Neural cell (in vitro differentiated cells): ENCODE measurements at regions not wholly inside any gene's neighbourhood (a gene's known extent, or its start where the extent isn't known, plus 50 kb on each side); places are given as distances from the start of the nearest gene placed in this dataset.

ENCODE experiments used
- H2AFZ ChIP-seq: fragments of 200-600, 300-800 bp; sonication (generic), shearing (Covaris generic); 2 replicates; pipeline ENCODE4 v1.6.0; 2014; ENCODE audit warnings: low read depth, mild to moderate bottlenecking, antibody characterized with exemption, low read length, moderate library complexity
- H3F3A ChIP-seq: fragments of 200-600 bp; shearing (Covaris generic); 2 replicates; pipeline ENCODE4 v1.6.1; 2016; ENCODE audit warnings: mild to moderate bottlenecking, moderate library complexity, mixed read lengths, antibody characterized with exemption, low read length; ENCODE audit not compliant: insufficient read depth, poor library complexity, severe bottlenecking
- H3K27ac ChIP-seq: fragments of 200-600, 300-800 bp; sonication (generic), shearing (Covaris generic); 2 replicates; pipeline ENCODE4 v1.5.1; 2014; ENCODE audit warnings: mild to moderate bottlenecking, low read length, moderate library complexity
- H3K27me3 ChIP-seq: fragments of 300-800, 200-600 bp; sonication (generic), shearing (Covaris generic); 2 replicates; pipeline ENCODE4 v1.6.0; 2014; ENCODE audit warnings: mild to moderate bottlenecking, low read depth, low read length, moderate library complexity; ENCODE audit not compliant: insufficient read depth
- H3K36me3 ChIP-seq: fragments of 300-800, 200-600 bp; sonication (generic), shearing (Covaris generic); 2 replicates; pipeline ENCODE4 v1.5.1; 2014; ENCODE audit warnings: mild to moderate bottlenecking, antibody characterized with exemption, low read length, moderate library complexity; ENCODE audit not compliant: insufficient read depth
- H3K4me2 ChIP-seq: fragments of 300-800, 200-600 bp; sonication (generic), shearing (Covaris generic); 2 replicates; pipeline ENCODE4 v1.6.0; 2014; ENCODE audit warnings: mild to moderate bottlenecking, low read length
- H3K4me3 ChIP-seq: fragments of 300-800, 200-600 bp; sonication (generic), shearing (Covaris generic); 2 replicates; pipeline ENCODE4 v1.5.1; 2014; ENCODE audit warnings: mild to moderate bottlenecking, low read length, moderate library complexity
- H3K79me2 ChIP-seq: fragments of 200-600 bp; shearing (Covaris generic); replicated peaks from 2 replicates; pipeline ENCODE4 v1.6.0; 2014; ENCODE audit warnings: mild to moderate bottlenecking, low read length, moderate library complexity; ENCODE audit not compliant: insufficient read depth
- H3K9ac ChIP-seq: fragments of 300-800, 200-600 bp; sonication (generic), shearing (Covaris generic); 2 replicates; pipeline ENCODE4 v1.6.1; 2016; ENCODE audit warnings: mild to moderate bottlenecking, low read length, mixed read lengths
- H3K9me2 ChIP-seq: fragments of 200-600 bp; shearing (Covaris generic); 2 replicates; pipeline ENCODE4 v1.6.1; 2016; ENCODE audit warnings: mild to moderate bottlenecking, low read length, mixed read lengths; ENCODE audit not compliant: insufficient read depth
- H3K9me3 ChIP-seq: fragments of 200-600, 300-800 bp; sonication (generic), shearing (Covaris generic); 2 replicates; pipeline ENCODE4 v1.6.1; 2016; ENCODE audit warnings: mild to moderate bottlenecking, mixed run types, low read length, moderate library complexity, mixed read lengths
- H4K20me1 ChIP-seq: fragments of 200-600 bp; shearing (Covaris generic); 2 replicates; pipeline ENCODE4 v1.6.1; 2016; ENCODE audit warnings: mild to moderate bottlenecking, mixed run types; ENCODE audit not compliant: insufficient read depth
- CTCF ChIP-seq: fragments of 450-650 bp; IDR thresholded peaks from 2 replicates; pipeline ENCODE4 v1.5.1; 2014; ENCODE audit warnings: antibody characterized with exemption, mild to moderate bottlenecking, moderate library complexity; ENCODE audit not compliant: poor library complexity, severe bottlenecking
- EP300 ChIP-seq: fragments of 450-650 bp; conservative IDR thresholded peaks from 2 replicates; pipeline ENCODE4 v1.6.1; 2014; ENCODE audit warnings: antibody characterized with exemption, mild to moderate bottlenecking, moderate library complexity; ENCODE audit not compliant: poor library complexity, severe bottlenecking
- EZH2 ChIP-seq: fragments of 200-600, 300-800 bp; shearing (Covaris generic), sonication (generic); IDR thresholded peaks from 2 replicates; pipeline ENCODE4 v1.6.1; 2014; ENCODE audit warnings: antibody characterized with exemption, low read length, borderline replicate concordance, mild to moderate bottlenecking; ENCODE audit not compliant: insufficient read depth, poor library complexity, severe bottlenecking
- MXI1 ChIP-seq: fragments of 450-650 bp; conservative IDR thresholded peaks from 2 replicates; pipeline ENCODE4 v1.6.1; 2014; ENCODE audit warnings: antibody characterized with exemption, mild to moderate bottlenecking; ENCODE audit not compliant: poor library complexity, severe bottlenecking
- POLR2AphosphoS5 ChIP-seq: IDR thresholded peaks from 2 replicates; pipeline ENCODE4 v1.6.1; 2012
- RAD21 ChIP-seq: fragments of 450-650 bp; conservative IDR thresholded peaks from 2 replicates; pipeline ENCODE4 v1.6.1; 2014; ENCODE audit warnings: antibody characterized with exemption, mild to moderate bottlenecking, moderate library complexity
- REST ChIP-seq: IDR thresholded peaks from 2 replicates; pipeline ENCODE4 v1.6.1; 2012; ENCODE audit warnings: borderline replicate concordance
- SMC3 ChIP-seq: fragments of 450-650 bp; conservative IDR thresholded peaks from 2 replicates; pipeline ENCODE4 v1.6.1; 2014; ENCODE audit warnings: antibody characterized with exemption, mild to moderate bottlenecking, moderate library complexity; ENCODE audit not compliant: poor library complexity
- TAF1 ChIP-seq: IDR thresholded peaks from 2 replicates; pipeline ENCODE4 v1.6.1; 2012; ENCODE audit warnings: low read depth

- H3K79me2 ChIP-seq, result no peaks in the 10 kb centered on the region
- no peak overlapping the region for H3K4me2 ChIP-seq
- H3K9ac ChIP-seq, result no peak overlapping the region
- H3K9me3 ChIP-seq, result no peaks in the 10 kb centered on the region
- no peak overlapping the region for H2AFZ ChIP-seq
- TF ChIP-seq TAF1 (no peak), MXI1 (no peak), POLR2AphosphoS5 (no peak), SMC3 (no peak), EZH2 (no peak), EP300 (no peak), REST (no peak), RAD21 (no peak), CTCF (no peak)
- H3K9me2 ChIP-seq, result no peaks in the 10 kb centered on the region
- no peaks in the 10 kb centered on the region for H3K36me3 ChIP-seq
- H3F3A ChIP-seq, result no peaks in the 10 kb centered on the region
- H3K4me3 ChIP-seq, result no peak overlapping the region
- no peak overlapping the region for H3K27ac ChIP-seq
- peaks cover 4% of the 10 kb centered on the region for H3K27me3 ChIP-seq
- no peaks in the 10 kb centered on the region for H4K20me1 ChIP-seq
Observed at GRCh38 chr10:123518765-123519164, 147.4 kb upstream of the GPR26 start.

GRCh38 chr10:123519861-123520260 is 146.3 kb upstream of the GPR26 start:
- Histone ChIP-seq H4K20me1 (no peaks in the 10 kb centered on the region), H3K9ac (no peak overlapping the region), H3K4me3 (no peak overlapping the region), H3F3A (no peaks in the 10 kb centered on the region), H3K4me2 (no peak overlapping the region), H3K27me3 (peaks cover 4% of the 10 kb centered on the region), H3K9me3 (no peaks in the 10 kb centered on the region), H3K27ac (no peak overlapping the region), H2AFZ (no peak overlapping the region), H3K36me3 (no peaks in the 10 kb centered on the region), H3K79me2 (no peaks in the 10 kb centered on the region), H3K9me2 (no peaks in the 10 kb centered on the region)
- TF ChIP-seq CTCF (no peak), REST (no peak), EZH2 (no peak), RAD21 (no peak), POLR2AphosphoS5 (no peak), EP300 (no peak), MXI1 (no peak), TAF1 (no peak)
